ENCODE measurements at regions not wholly inside any gene's neighbourhood (a gene's known extent, or its start where the extent isn't known, plus 50 kb on each side); places are given as distances from the start of the nearest gene placed in this dataset.

DNA sequence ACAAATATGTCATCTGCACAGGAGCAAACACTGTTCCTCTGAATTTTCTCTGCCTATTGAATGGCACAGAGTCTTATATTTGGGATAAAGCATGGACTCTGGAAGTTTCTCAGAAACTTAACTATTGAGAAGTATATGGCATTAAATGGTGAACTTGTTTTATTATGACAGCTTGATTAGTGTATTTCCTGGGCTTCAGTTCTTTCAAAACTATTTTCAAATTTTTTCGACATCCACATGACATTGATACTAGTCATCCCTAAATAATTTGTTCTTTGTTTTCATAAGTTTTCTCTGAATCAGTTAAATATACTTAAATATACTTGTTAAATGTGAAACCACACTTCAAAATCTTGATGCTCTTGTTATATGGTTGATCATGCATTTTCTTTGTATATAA is 144.0 kb upstream of the TSHZ2 start:
- CTCF ChIA-PET: no interaction called here
- ATAC-seq: no peak
- no peaks in the 10 kb centered on the region for H3K4me1 Mint-ChIP-seq
- DNase-seq (ENCODE audit: low spot score): no peak
- H3K36me3 Mint-ChIP-seq: no peaks in the 10 kb centered on the region
- H3K9me3 Mint-ChIP-seq: peaks cover 21% of the 10 kb centered on the region
- no peak overlapping the region for H3K4me3 Mint-ChIP-seq
- H3K27ac Mint-ChIP-seq: no peak overlapping the region
- no peak for TF ChIP-seq ZNF512 (CRISPR knock-in tag; IDR thresholded peaks at IDR 0.05; ENCODE audit: borderline replicate concordance)
- TF ChIP-seq ZNF671 (CRISPR knock-in tag; IDR thresholded peaks at IDR 0.05): no peak
- no peak for TF ChIP-seq KAT7 (CRISPR knock-in tag; IDR thresholded peaks at IDR 0.05; ENCODE audit: borderline replicate concordance)
- no peak for TF ChIP-seq MYBL2 (CRISPR knock-in tag; IDR thresholded peaks at IDR 0.05)
- TF ChIP-seq NFATC4 (CRISPR knock-in tag; IDR thresholded peaks at IDR 0.05): no peak
- TF ChIP-seq FOXJ3 (CRISPR knock-in tag; IDR thresholded peaks at IDR 0.05; ENCODE audit: borderline replicate concordance): no peak
- POLR2A ChIA-PET: no interaction called here
- H3K27me3 Mint-ChIP-seq (ENCODE audit: low read depth): no peaks in the 10 kb centered on the region

GRCh38 chr20:52826722-52827121 is 145.4 kb upstream of the TSHZ2 start:
- H3K27ac Mint-ChIP-seq: no peak overlapping the region
- no peak for ATAC-seq
- CTCF ChIA-PET: no interaction called here

DNA sequence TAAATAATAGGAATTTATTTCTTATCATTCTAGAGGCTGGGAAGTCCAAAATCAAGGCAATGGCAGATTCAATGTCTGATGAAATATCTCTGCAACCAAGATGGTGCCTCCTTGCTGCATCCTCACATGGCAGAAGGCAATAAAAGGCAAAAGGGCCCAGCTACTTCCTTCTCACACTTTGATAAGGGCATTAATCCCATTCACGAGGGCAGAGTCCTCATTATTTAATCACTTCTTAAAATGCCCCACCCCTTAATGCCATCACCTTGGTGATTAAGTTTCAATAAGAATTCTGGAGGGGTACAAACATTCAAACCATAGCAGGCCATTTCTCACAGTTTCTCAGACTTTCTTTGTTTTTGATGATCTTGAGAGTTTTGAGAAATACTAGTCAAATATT is 145.8 kb upstream of the TSHZ2 start:
- DNase-seq (ENCODE audit: low spot score) (no peak), ATAC-seq (no peak)
- Mint-ChIP-seq H3K4me3 (no peak overlapping the region), H3K9me3 (peaks cover 21% of the 10 kb centered on the region), H3K36me3 (no peaks in the 10 kb centered on the region), H3K4me1 (no peaks in the 10 kb centered on the region), H3K27ac (no peak overlapping the region), H3K27me3 (ENCODE audit: low read depth) (no peaks in the 10 kb centered on the region)
- TF ChIP-seq, protein P1, sequence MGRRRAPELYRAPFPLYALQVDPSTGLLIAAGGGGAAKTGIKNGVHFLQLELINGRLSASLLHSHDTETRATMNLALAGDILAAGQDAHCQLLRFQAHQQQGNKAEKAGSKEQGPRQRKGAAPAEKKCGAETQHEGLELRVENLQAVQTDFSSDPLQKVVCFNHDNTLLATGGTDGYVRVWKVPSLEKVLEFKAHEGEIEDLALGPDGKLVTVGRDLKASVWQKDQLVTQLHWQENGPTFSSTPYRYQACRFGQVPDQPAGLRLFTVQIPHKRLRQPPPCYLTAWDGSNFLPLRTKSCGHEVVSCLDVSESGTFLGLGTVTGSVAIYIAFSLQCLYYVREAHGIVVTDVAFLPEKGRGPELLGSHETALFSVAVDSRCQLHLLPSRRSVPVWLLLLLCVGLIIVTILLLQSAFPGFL (CRISPR knock-in tag; IDR thresholded peaks at IDR 0.05; ENCODE audit: borderline replicate concordance): no peak
- TF ChIP-seq USF2 (CRISPR knock-in tag; IDR thresholded peaks at IDR 0.05) (no peak), ZNF396 (CRISPR knock-in tag; IDR thresholded peaks at IDR 0.05; ENCODE audit: borderline replicate concordance) (no peak)
- POLR2A ChIA-PET: no interaction called here
- CTCF ChIA-PET: no interaction called here

More at GRCh38 chr20:52826722-52827121, 145.4 kb upstream of the TSHZ2 start:
- TF ChIP-seq, protein P2, sequence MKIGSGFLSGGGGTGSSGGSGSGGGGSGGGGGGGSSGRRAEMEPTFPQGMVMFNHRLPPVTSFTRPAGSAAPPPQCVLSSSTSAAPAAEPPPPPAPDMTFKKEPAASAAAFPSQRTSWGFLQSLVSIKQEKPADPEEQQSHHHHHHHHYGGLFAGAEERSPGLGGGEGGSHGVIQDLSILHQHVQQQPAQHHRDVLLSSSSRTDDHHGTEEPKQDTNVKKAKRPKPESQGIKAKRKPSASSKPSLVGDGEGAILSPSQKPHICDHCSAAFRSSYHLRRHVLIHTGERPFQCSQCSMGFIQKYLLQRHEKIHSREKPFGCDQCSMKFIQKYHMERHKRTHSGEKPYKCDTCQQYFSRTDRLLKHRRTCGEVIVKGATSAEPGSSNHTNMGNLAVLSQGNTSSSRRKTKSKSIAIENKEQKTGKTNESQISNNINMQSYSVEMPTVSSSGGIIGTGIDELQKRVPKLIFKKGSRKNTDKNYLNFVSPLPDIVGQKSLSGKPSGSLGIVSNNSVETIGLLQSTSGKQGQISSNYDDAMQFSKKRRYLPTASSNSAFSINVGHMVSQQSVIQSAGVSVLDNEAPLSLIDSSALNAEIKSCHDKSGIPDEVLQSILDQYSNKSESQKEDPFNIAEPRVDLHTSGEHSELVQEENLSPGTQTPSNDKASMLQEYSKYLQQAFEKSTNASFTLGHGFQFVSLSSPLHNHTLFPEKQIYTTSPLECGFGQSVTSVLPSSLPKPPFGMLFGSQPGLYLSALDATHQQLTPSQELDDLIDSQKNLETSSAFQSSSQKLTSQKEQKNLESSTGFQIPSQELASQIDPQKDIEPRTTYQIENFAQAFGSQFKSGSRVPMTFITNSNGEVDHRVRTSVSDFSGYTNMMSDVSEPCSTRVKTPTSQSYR (CRISPR knock-in tag; IDR thresholded peaks at IDR 0.05): no peak
- TF ChIP-seq MLX (CRISPR knock-in tag; IDR thresholded peaks at IDR 0.05) (no peak), NR1H2 (CRISPR knock-in tag; IDR thresholded peaks at IDR 0.05) (no peak), FOXJ3 (CRISPR knock-in tag; IDR thresholded peaks at IDR 0.05; ENCODE audit: borderline replicate concordance) (no peak), KAT7 (CRISPR knock-in tag; IDR thresholded peaks at IDR 0.05; ENCODE audit: borderline replicate concordance) (no peak), EMX1 (CRISPR knock-in tag; IDR thresholded peaks at IDR 0.05) (no peak), ATF1 (CRISPR knock-in tag; IDR thresholded peaks at IDR 0.05) (no peak)
- no peak overlapping the region for H3K4me3 Mint-ChIP-seq
- peaks cover 21% of the 10 kb centered on the region for H3K9me3 Mint-ChIP-seq
- H3K27me3 Mint-ChIP-seq (ENCODE audit: low read depth): no peaks in the 10 kb centered on the region
- H3K36me3 Mint-ChIP-seq: no peaks in the 10 kb centered on the region
- POLR2A ChIA-PET: no interaction called here
- no peak for DNase-seq (ENCODE audit: low spot score)
- no peaks in the 10 kb centered on the region for H3K4me1 Mint-ChIP-seq

Data from WTC11 (cell line).